Dedifferentiated amniotic fluid mesenchymal stem cell (primary cell): ENCODE measurements at regions not wholly inside any gene's neighbourhood (a gene's known extent, or its start where the extent isn't known, plus 50 kb on each side); places are given as distances from the start of the nearest gene placed in this dataset.
"Not testable (repeated sequence)": the region's sequence is repeated elsewhere in the genome, so short reads cannot be mapped to it uniquely, and the experiment has no call there.

ENCODE experiments used
- DNase-seq: peaks from one replicate; pipeline ENCODE4 v3.0.0-alpha.2; 2016; ENCODE audit errors: extremely low spot score

- DNase-seq = no peak
Observed at GRCh38 chr1:112099979-112100378, 110.5 kb upstream of the KCND3 start.

- no peak for DNase-seq
Observed at GRCh38 chr1:112105557-112105956, 116.1 kb upstream of the KCND3 start.

GRCh38 chr1:112110031-112110430 is 120.6 kb upstream of the KCND3 start:
- DNase-seq = no peak

GRCh38 chr1:112111734-112112133 is 122.3 kb upstream of the KCND3 start:
- no peak for DNase-seq

GRCh38 chr1:112114540-112114939 is 125.1 kb upstream of the KCND3 start:
- no peak for DNase-seq

GRCh38 chr1:112126598-112126997 is 137.1 kb upstream of the KCND3 start:
- no peak for DNase-seq

GRCh38 chr1:112127606-112128005 is 138.1 kb upstream of the KCND3 start:
- not testable (repeated sequence) for DNase-seq

- DNase-seq = no peak
Observed at GRCh38 chr1:112133487-112133886, 144.0 kb upstream of the KCND3 start.

- no peak for DNase-seq
Observed at GRCh38 chr1:112140743-112141142, 151.3 kb upstream of the KCND3 start.

GRCh38 chr1:112141301-112141700 is 151.8 kb upstream of the KCND3 start:
- DNase-seq = no peak

- no peak for DNase-seq
Observed at GRCh38 chr1:112141923-112142322, 152.5 kb upstream of the KCND3 start.

GRCh38 chr1:112143871-112144441 is 154.5 kb upstream of the KCND3 start:
- no peak for DNase-seq

- no peak for DNase-seq
Observed at GRCh38 chr1:112144733-112145426, 155.4 kb upstream of the KCND3 start.

GRCh38 chr1:112146201-112146715 is 156.8 kb upstream of the KCND3 start:
- no peak for DNase-seq

GRCh38 chr1:112160214-112160613 is 170.7 kb upstream of the KCND3 start:
- DNase-seq = not testable (repeated sequence)

- DNase-seq = no peak
Observed at GRCh38 chr1:112165375-112165774, 175.9 kb upstream of the KCND3 start.

GRCh38 chr1:112169517-112169916 is 180.0 kb upstream of the KCND3 start:
- DNase-seq = no peak

- no peak for DNase-seq
Observed at GRCh38 chr1:112172294-112172882, 182.9 kb upstream of the KCND3 start.

GRCh38 chr1:112177314-112177713 is 187.8 kb upstream of the KCND3 start:
- DNase-seq = no peak

GRCh38 chr1:112188611-112189010 is 199.1 kb upstream of the KCND3 start:
- no peak for DNase-seq

GRCh38 chr1:112196008-112196588 is 199.9 kb upstream of the CTTNBP2NL start:
- no peak for DNase-seq

- no peak for DNase-seq
Observed at GRCh38 chr1:112196731-112197130, 199.3 kb upstream of the CTTNBP2NL start.

GRCh38 chr1:112209493-112209892 is 186.5 kb upstream of the CTTNBP2NL start:
- no peak for DNase-seq
